HEK293 (cell line): ENCODE measurements at regions not wholly inside any gene's neighbourhood (a gene's known extent, or its start where the extent isn't known, plus 50 kb on each side); places are given as distances from the start of the nearest gene placed in this dataset.
A peak's percentile ranks its signal among the peaks of the same experiment; 100 is the strongest.
"Not testable (repeated sequence)": the region's sequence is repeated elsewhere in the genome, so short reads cannot be mapped to it uniquely, and the experiment has no call there.

ENCODE experiments used
- CTCF ChIA-PET: fragments of 350-600 bp; formaldehyde crosslinking; extraction: SDS; loops from one replicate; lab custom pipeline; 2021; ENCODE audit warnings: antibody characterized with exemption; lab: Yijun Ruan, JAX
- POLR2A ChIA-PET: fragments of 300-600 bp; formaldehyde crosslinking; extraction: SDS; loops from one replicate; lab custom pipeline; 2020; ENCODE audit warnings: antibody characterized with exemption, inconsistent platforms; lab: Yijun Ruan, JAX
- H3K27ac ChIP-seq: fragments of 200-500 bp; sonication (Bioruptor generic); 2 replicates; pipeline ENCODE4 v1.5.1; 2014; ENCODE audit warnings: low read depth, low read length, control low read depth, inconsistent platforms; ENCODE audit errors: extremely low read depth
- H3K36me3 ChIP-seq, 2 experiments: fragments of 200-500 bp in 1 of 2; sonication (Bioruptor generic) in 1 of 2; 1 replicate in 1 of 2; 2 replicates in 1 of 2; pipeline ENCODE4 v1.5.1; 2014 to 2017; ENCODE audit warnings: inconsistent platforms in 2 of 2, low read length in 2 of 2; ENCODE audit not compliant: control insufficient read depth in 2 of 2, insufficient read depth in 1 of 2
- H3K4me1 ChIP-seq: fragments of 200-500 bp; sonication (Bioruptor generic); 2 replicates; pipeline ENCODE4 v1.5.1; 2014; ENCODE audit warnings: mild to moderate bottlenecking, low read length, inconsistent platforms; ENCODE audit not compliant: control insufficient read depth, insufficient read depth
- H3K4me3 ChIP-seq: 2 replicates; pipeline ENCODE4 v1.5.1; 2011; ENCODE audit warnings: low read depth, mild to moderate bottlenecking, control low read depth, low read length, moderate library complexity
- H3K9me3 ChIP-seq: fragments of 200-500 bp; sonication (Bioruptor generic); 2 replicates; pipeline ENCODE4 v1.5.1; 2014; ENCODE audit warnings: low read depth, low read length, inconsistent platforms; ENCODE audit not compliant: control insufficient read depth, insufficient read depth
- ZNF146 ChIP-seq: fragments of 450-650 bp; formaldehyde crosslinking; IDR thresholded peaks from 2 replicates; pipeline ENCODE4 v1.5.1; 2016; ENCODE audit warnings: missing biosample characterization, missing genetic modification characterization
- ZNF366 ChIP-seq: fragments of 450-650 bp; formaldehyde crosslinking; conservative IDR thresholded peaks from 2 replicates; pipeline ENCODE4 v1.5.1; 2016; ENCODE audit warnings: missing biosample characterization, missing genetic modification characterization
- ZNF529 ChIP-seq: fragments of 450-650 bp; formaldehyde crosslinking; IDR thresholded peaks from 2 replicates; pipeline ENCODE4 v1.5.1; 2017; ENCODE audit warnings: missing genetic modification characterization, missing biosample characterization; ENCODE audit not compliant: insufficient replicate concordance
- ZNF623 ChIP-seq: fragments of 450-650 bp; formaldehyde crosslinking; IDR thresholded peaks from 2 replicates; pipeline ENCODE4 v1.5.1; 2016; ENCODE audit warnings: missing biosample characterization, missing genetic modification characterization
- TF ChIP-seq, protein P1 (sequence below): fragments of 450-650 bp; formaldehyde crosslinking; IDR thresholded peaks from 2 replicates; pipeline ENCODE4 v1.5.1; 2017; ENCODE audit warnings: missing biosample characterization, missing genetic modification characterization
- TF ChIP-seq, protein P2 (sequence below): fragments of 450-650 bp; formaldehyde crosslinking; IDR thresholded peaks from 2 replicates; pipeline ENCODE4 v1.5.1; 2016; ENCODE audit warnings: missing biosample characterization, missing genetic modification characterization, low read depth
- TF ChIP-seq, protein P3 (sequence below): fragments of 450-650 bp; formaldehyde crosslinking; IDR thresholded peaks from 2 replicates; pipeline ENCODE4 v1.5.1; 2016; ENCODE audit warnings: missing biosample characterization, missing genetic modification characterization
- TF ChIP-seq, protein P4 (sequence below): fragments of 450-650 bp; formaldehyde crosslinking; IDR thresholded peaks from 2 replicates; pipeline ENCODE4 v1.5.1; 2016; ENCODE audit warnings: missing biosample characterization, missing genetic modification characterization
- TF ChIP-seq, protein P5 (sequence below): fragments of 450-650 bp; formaldehyde crosslinking; conservative IDR thresholded peaks from 2 replicates; pipeline ENCODE4 v1.5.1; 2016; ENCODE audit warnings: low read depth, missing biosample characterization, missing genetic modification characterization

DNA sequence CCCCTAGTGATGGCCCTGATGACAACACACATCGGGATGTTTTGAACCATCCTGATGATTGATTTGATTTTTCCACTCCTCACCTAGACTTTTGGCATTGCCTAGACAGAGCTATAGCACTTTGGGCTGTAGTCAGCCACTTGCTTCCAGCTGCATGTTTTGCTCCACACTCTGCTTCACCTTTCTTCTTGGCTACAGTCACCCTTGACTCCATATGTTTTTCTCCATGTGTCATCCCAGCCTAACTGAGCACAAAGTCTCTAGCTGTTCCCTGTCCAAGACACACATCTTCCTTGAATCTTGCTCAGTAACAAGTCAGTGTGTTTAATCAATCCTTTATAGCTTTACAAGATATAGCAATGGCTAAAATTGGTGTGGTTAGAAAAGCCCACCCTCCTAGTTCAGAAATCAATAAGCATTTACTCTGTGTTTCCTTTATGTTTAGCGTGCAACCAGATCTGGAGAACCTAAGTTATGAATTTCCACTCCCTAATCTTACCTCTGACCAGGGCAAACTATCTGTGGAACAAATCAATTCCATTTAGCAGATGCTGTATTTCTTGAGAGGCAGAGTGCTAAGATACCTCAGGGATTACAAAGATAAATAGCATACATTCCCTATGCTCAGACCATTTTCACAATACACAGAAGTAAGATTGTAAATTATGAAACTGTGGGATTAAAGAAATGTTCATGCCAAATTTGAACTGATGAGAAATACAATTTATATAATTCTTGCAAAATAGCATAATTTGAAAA is 98.4 kb upstream of the LYPLAL1 start:
- H3K9me3 ChIP-seq, result no peaks in the 10 kb centered on the region
- CTCF ChIA-PET, result no interaction called here
- H3K4me1 ChIP-seq, result no peaks in the 10 kb centered on the region
- POLR2A ChIA-PET, result no interaction called here
- no peak overlapping the region for H3K4me3 ChIP-seq
- TF ChIP-seq ZNF529 (tag by site-specific recombination), result no peak
- no peaks in the 10 kb centered on the region for H3K36me3 ChIP-seq
- no peak overlapping the region for H3K27ac ChIP-seq

DNA sequence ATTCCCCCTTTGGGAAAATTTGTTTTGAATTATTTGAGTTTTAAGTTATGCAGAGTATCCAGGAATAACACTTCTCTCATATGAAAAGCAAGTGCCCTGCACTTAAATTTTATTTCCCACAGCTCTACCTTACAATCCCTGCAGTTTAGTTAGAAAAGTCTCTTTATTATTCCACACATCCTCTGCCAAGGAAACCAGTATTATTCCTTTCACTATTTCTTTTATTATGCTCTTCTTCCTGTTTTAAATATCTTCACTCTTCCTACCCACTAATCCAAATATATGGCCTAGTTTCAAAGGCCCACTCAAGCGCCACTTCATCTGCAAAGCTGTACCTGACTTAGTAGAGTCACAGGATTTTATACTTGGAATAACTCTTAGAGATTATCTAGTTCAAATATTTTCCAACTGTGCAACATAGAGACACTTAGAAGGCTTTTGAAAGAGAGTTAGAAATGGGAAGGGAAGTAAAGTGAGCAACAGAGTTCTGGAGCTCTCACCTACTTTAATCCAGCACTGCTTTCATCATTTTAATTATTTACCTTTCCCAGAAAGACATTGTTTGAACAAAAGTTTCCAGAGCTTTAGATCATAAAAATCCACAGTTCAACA is 97.2 kb upstream of the LYPLAL1 start:
- H3K27ac ChIP-seq, result no peak overlapping the region
- no peak for TF ChIP-seq ZNF623 (tag by site-specific recombination)
- TF ChIP-seq, protein P1, sequence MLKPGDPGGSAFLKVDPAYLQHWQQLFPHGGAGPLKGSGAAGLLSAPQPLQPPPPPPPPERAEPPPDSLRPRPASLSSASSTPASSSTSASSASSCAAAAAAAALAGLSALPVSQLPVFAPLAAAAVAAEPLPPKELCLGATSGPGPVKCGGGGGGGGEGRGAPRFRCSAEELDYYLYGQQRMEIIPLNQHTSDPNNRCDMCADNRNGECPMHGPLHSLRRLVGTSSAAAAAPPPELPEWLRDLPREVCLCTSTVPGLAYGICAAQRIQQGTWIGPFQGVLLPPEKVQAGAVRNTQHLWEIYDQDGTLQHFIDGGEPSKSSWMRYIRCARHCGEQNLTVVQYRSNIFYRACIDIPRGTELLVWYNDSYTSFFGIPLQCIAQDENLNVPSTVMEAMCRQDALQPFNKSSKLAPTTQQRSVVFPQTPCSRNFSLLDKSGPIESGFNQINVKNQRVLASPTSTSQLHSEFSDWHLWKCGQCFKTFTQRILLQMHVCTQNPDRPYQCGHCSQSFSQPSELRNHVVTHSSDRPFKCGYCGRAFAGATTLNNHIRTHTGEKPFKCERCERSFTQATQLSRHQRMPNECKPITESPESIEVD (tag by site-specific recombination), result no peak
- TF ChIP-seq, protein P2, sequence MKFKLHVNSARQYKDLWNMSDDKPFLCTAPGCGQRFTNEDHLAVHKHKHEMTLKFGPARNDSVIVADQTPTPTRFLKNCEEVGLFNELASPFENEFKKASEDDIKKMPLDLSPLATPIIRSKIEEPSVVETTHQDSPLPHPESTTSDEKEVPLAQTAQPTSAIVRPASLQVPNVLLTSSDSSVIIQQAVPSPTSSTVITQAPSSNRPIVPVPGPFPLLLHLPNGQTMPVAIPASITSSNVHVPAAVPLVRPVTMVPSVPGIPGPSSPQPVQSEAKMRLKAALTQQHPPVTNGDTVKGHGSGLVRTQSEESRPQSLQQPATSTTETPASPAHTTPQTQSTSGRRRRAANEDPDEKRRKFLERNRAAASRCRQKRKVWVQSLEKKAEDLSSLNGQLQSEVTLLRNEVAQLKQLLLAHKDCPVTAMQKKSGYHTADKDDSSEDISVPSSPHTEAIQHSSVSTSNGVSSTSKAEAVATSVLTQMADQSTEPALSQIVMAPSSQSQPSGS (tag by site-specific recombination), result no peak
- TF ChIP-seq, all 188 proteins: peak for 0
- Histone ChIP-seq H3K4me1 (no peaks in the 10 kb centered on the region), H3K9me3 (no peaks in the 10 kb centered on the region), H3K4me3 (no peak overlapping the region), H3K36me3 (no peaks in the 10 kb centered on the region)
- POLR2A ChIA-PET, result no interaction called here
- CTCF ChIA-PET, result interaction anchor here (0.6 to 0.9 kb wide), 2 partner anchors 10 to 341 kb away, joined by 5 read pairs; no protein-coding TSS in a partner anchor

DNA sequence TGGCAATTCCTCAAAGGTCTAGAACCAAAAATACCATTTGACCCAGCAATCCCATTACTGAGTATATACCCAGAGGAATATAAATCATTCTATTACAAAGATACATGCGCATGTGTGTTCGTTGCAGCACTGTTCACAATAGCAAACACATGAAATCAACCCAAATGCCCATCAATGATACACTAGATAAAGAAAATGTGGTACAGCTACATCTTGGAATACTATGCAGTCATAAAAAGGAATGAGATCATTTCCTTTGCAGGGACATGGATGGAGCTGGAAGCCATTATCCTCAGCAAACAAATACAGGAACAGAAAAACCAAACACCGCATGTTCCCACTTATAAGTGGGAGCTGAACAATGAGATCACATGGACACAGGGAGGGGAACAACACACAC is 95.9 kb upstream of the LYPLAL1 start:
- H3K27ac ChIP-seq, H3K36me3 ChIP-seq, H3K9me3 ChIP-seq, POLR2A ChIA-PET, H3K4me3 ChIP-seq, H3K4me1 ChIP-seq: not testable (repeated sequence)
- TF ChIP-seq ZNF146 (tag by site-specific recombination), result peak; percentile 54; the same call in 1 of the 2 replicates
- CTCF ChIA-PET, result interaction anchor here (0.6 kb wide), 1 partner anchor 325 kb away, joined by 3 read pairs; no protein-coding TSS in a partner anchor

DNA sequence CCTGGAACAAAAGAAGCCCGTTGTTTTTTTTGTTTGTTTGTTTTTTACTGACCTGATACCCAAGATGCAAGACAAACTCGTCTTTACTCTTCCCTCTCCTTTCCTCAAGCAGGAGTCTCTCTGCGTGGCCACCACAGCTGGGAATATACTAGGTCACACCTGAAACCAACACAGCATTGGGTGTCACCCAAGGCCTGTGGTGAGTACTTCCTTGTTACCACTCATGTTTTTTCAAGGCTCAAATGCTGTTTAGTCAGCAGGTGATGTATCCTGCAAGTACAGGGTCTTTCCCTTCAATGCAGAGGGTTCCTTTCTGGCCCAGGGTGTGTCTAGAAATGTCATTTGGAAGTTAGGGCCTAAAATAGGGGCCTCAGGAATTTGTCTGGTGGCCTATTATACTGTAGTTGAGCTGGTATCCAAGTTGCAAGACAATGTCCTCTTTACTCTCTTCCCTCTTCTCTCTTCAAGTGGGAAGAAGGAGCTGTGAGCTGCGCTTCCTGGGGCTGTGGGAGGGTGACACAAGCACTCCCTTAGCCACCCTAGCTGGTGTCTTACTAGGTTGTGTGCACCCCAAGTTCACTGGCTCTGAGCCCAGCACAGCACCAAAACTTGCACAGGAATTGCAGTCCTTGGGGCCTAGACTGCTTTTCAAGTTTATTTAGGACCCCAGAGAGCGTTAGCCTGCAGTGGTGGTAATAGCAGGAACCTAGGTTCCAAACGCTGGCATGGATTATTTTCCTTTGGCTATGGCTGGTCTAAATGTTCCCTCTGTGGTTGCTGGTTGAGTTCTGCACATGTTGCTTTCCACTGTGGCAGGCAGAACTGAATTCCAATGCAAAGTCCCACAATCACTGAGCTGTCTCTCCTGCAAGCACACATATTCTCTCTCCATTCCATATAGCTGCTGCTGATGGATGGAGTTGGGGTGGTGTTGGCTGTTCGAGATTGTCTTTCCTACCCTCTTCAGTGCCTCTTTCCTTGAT is 91.4 kb upstream of the LYPLAL1 start:
- TF ChIP-seq, protein P3, sequence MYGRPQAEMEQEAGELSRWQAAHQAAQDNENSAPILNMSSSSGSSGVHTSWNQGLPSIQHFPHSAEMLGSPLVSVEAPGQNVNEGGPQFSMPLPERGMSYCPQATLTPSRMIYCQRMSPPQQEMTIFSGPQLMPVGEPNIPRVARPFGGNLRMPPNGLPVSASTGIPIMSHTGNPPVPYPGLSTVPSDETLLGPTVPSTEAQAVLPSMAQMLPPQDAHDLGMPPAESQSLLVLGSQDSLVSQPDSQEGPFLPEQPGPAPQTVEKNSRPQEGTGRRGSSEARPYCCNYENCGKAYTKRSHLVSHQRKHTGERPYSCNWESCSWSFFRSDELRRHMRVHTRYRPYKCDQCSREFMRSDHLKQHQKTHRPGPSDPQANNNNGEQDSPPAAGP (tag by site-specific recombination), result no peak
- TF ChIP-seq, protein P4, sequence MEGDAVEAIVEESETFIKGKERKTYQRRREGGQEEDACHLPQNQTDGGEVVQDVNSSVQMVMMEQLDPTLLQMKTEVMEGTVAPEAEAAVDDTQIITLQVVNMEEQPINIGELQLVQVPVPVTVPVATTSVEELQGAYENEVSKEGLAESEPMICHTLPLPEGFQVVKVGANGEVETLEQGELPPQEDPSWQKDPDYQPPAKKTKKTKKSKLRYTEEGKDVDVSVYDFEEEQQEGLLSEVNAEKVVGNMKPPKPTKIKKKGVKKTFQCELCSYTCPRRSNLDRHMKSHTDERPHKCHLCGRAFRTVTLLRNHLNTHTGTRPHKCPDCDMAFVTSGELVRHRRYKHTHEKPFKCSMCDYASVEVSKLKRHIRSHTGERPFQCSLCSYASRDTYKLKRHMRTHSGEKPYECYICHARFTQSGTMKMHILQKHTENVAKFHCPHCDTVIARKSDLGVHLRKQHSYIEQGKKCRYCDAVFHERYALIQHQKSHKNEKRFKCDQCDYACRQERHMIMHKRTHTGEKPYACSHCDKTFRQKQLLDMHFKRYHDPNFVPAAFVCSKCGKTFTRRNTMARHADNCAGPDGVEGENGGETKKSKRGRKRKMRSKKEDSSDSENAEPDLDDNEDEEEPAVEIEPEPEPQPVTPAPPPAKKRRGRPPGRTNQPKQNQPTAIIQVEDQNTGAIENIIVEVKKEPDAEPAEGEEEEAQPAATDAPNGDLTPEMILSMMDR (tag by site-specific recombination), result no peak
- TF ChIP-seq ZNF366 (tag by site-specific recombination), result no peak
- TF ChIP-seq, protein P5, sequence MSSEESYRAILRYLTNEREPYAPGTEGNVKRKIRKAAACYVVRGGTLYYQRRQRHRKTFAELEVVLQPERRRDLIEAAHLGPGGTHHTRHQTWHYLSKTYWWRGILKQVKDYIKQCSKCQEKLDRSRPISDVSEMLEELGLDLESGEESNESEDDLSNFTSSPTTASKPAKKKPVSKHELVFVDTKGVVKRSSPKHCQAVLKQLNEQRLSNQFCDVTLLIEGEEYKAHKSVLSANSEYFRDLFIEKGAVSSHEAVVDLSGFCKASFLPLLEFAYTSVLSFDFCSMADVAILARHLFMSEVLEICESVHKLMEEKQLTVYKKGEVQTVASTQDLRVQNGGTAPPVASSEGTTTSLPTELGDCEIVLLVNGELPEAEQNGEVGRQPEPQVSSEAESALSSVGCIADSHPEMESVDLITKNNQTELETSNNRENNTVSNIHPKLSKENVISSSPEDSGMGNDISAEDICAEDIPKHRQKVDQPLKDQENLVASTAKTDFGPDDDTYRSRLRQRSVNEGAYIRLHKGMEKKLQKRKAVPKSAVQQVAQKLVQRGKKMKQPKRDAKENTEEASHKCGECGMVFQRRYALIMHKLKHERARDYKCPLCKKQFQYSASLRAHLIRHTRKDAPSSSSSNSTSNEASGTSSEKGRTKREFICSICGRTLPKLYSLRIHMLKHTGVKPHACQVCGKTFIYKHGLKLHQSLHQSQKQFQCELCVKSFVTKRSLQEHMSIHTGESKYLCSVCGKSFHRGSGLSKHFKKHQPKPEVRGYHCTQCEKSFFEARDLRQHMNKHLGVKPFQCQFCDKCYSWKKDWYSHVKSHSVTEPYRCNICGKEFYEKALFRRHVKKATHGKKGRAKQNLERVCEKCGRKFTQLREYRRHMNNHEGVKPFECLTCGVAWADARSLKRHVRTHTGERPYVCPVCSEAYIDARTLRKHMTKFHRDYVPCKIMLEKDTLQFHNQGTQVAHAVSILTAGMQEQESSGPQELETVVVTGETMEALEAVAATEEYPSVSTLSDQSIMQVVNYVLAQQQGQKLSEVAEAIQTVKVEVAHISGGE (tag by site-specific recombination), result no peak
- POLR2A ChIA-PET, result no interaction called here
- no peak overlapping the region for H3K27ac ChIP-seq
- no peak overlapping the region for H3K4me3 ChIP-seq
- H3K4me1 ChIP-seq, result peaks cover 4% of the 10 kb centered on the region; the same call in 1 of the 2 replicates
- no peaks in the 10 kb centered on the region for H3K9me3 ChIP-seq
- CTCF ChIA-PET, result interaction anchor here (0.7 kb wide), 1 partner anchor 677 kb away, joined by 3 read pairs; no protein-coding TSS in a partner anchor
- H3K36me3 ChIP-seq, result no peaks in the 10 kb centered on the region
